A549 (cell line): ENCODE measurements at regions not wholly inside any gene's neighbourhood (a gene's known extent, or its start where the extent isn't known, plus 50 kb on each side); places are given as distances from the start of the nearest gene placed in this dataset.

Source experiments
- ATAC-seq, 2 experiments: fragments of 200-7000 bp in 1 of 2; fragments of >200 bp in 1 of 2; cut with Nextera tagmentation in 1 of 2; cut with Tn5 transposase in 1 of 2; 3 replicates each; pipeline versions ENCODE4 v1.8.0 to v1.9.1; 2018 to 2020; ENCODE audit warnings: mild to moderate bottlenecking in 1 of 2, moderate library complexity in 1 of 2
- CTCF ChIA-PET: fragments of 300-600 bp; sonication (Branson Sonifier 250); formaldehyde crosslinking; extraction: SDS; loops from one replicate; lab custom pipeline; 2021; ENCODE audit warnings: antibody characterized with exemption, inconsistent platforms; lab: Yijun Ruan, JAX
- POLR2A ChIA-PET: fragments of 350-600 bp; formaldehyde crosslinking; extraction: SDS; loops from one replicate; lab custom pipeline; 2021; ENCODE audit warnings: antibody characterized with exemption, inconsistent platforms; lab: Yijun Ruan, JAX
- DNase-seq, 2 experiments: peaks; one replicate each; pipeline versions ENCODE4 v3.0.0 to v3.0.0-alpha.2; 2011 to 2016; ENCODE audit warnings: low read depth in 1 of 2, low spot score in 1 of 2
- FAIRE-seq: peaks from 2 replicates; lab custom pipeline; 2011; peaks lifted over from hg19 to GRCh38; lab: Jason Lieb, UNC
- H3K27ac ChIP-seq, 2 experiments: fragments of >200 bp; sonication (Bioruptor Twin); formaldehyde crosslinking; 3 replicates each; pipeline ENCODE4 v1.5.1; 2016 to 2017
- H3K4me1 ChIP-seq: fragments of >200 bp; sonication (Bioruptor Twin); formaldehyde crosslinking; 3 replicates; pipeline ENCODE4 v1.6.1; 2016
- H3K4me2 ChIP-seq: fragments of >200 bp; sonication (Bioruptor Twin); formaldehyde crosslinking; 3 replicates; pipeline ENCODE4 v1.6.1; 2016
- H3K4me3 ChIP-seq: fragments of >200 bp; sonication (Bioruptor Twin); formaldehyde crosslinking; 3 replicates; pipeline ENCODE4 v1.5.1; 2016
- H3K9me3 ChIP-seq: fragments of >200 bp; sonication (Bioruptor Twin); formaldehyde crosslinking; 3 replicates; pipeline ENCODE4 v1.6.1; 2016
- CHD4 ChIP-seq: fragments of 200-600 bp; sonication (generic); IDR thresholded peaks from 2 replicates; pipeline ENCODE4 v1.6.1; 2016; ENCODE audit warnings: antibody characterized with exemption, mild to moderate bottlenecking, borderline replicate concordance
- EHF ChIP-seq: fragments of 250-450 bp; sonication (Bioruptor Pico); IDR thresholded peaks from 2 replicates; pipeline ENCODE4 v1.5.0; 2020; ENCODE audit warnings: mild to moderate bottlenecking
- EHMT2 ChIP-seq: fragments of 200-600 bp; sonication (generic); IDR thresholded peaks from 2 replicates; pipeline ENCODE4 v1.6.1; 2016; ENCODE audit warnings: antibody characterized with exemption, low read depth, mild to moderate bottlenecking, moderate library complexity
- FOSB ChIP-seq: fragments of 250-450 bp; sonication (Bioruptor Pico); IDR thresholded peaks from 2 replicates; pipeline ENCODE4 v1.5.0; 2020; ENCODE audit warnings: mild to moderate bottlenecking, moderate library complexity
- FOSL2 ChIP-seq, 2 experiments: fragments of 450-650 bp in 1 of 2; fragments of >200 bp in 1 of 2; sonication (Bioruptor Twin) in 1 of 2; formaldehyde crosslinking; IDR thresholded peaks; 2 replicates each; pipeline versions ENCODE4 v1.5.0 to v1.6.1; 2016 to 2020; ENCODE audit warnings: mild to moderate bottlenecking in 1 of 2, moderate library complexity in 1 of 2
- FOXS1 ChIP-seq: fragments of 250-450 bp; sonication (Bioruptor Pico); IDR thresholded peaks from 2 replicates; pipeline ENCODE4 v1.5.0; 2020; ENCODE audit warnings: mild to moderate bottlenecking, moderate library complexity
- HEYL ChIP-seq: fragments of 250-450 bp; sonication (Bioruptor Pico); IDR thresholded peaks from 2 replicates; pipeline ENCODE4 v1.8.0; 2021; ENCODE audit warnings: mild to moderate bottlenecking, moderate library complexity
- HOXA7 ChIP-seq: fragments of 250-450 bp; sonication (Bioruptor Pico); IDR thresholded peaks from 2 replicates; pipeline ENCODE4 v1.5.0; 2020; ENCODE audit warnings: mild to moderate bottlenecking, moderate library complexity
- HOXB13 ChIP-seq: fragments of 250-450 bp; sonication (Bioruptor Pico); IDR thresholded peaks from 2 replicates; pipeline ENCODE4 v1.5.0; 2020; ENCODE audit warnings: low read depth, mild to moderate bottlenecking, moderate library complexity
- HOXB5 ChIP-seq: fragments of 250-450 bp; sonication (Bioruptor Pico); IDR thresholded peaks from 2 replicates; pipeline ENCODE4 v1.5.0; 2020; ENCODE audit warnings: mild to moderate bottlenecking, moderate library complexity
- MAZ ChIP-seq: fragments of 150-350 bp; IDR thresholded peaks from 2 replicates; pipeline ENCODE4 v1.6.1; 2014; ENCODE audit warnings: antibody characterized with exemption, low read depth, low read length, borderline replicate concordance
- MYC ChIP-seq: IDR thresholded peaks from 2 replicates; pipeline ENCODE4 v1.6.1; 2012; ENCODE audit warnings: mild to moderate bottlenecking, inconsistent platforms, low read length, improper control_type of control experiment, borderline replicate concordance
- NFE2L2 ChIP-seq: fragments of 150-350 bp; conservative IDR thresholded peaks from 2 replicates; pipeline ENCODE4 v1.6.1; 2014; ENCODE audit warnings: low read length
- NR3C1 ChIP-seq: fragments of >200 bp; sonication (Bioruptor Twin); formaldehyde crosslinking; IDR thresholded peaks from 3 replicates; pipeline ENCODE4 v1.6.1; 2017
- PHF8 ChIP-seq: fragments of 200-600 bp; sonication (generic); IDR thresholded peaks from 2 replicates; pipeline ENCODE4 v1.6.1; 2016; ENCODE audit warnings: low read depth, mild to moderate bottlenecking, antibody characterized with exemption, moderate library complexity, borderline replicate concordance
- POLR2AphosphoS2 ChIP-seq: conservative IDR thresholded peaks from 2 replicates; pipeline ENCODE4 v1.6.1; 2012; ENCODE audit warnings: low read length, improper control_type of control experiment, inconsistent platforms
- RCOR1 ChIP-seq: fragments of 150-350 bp; IDR thresholded peaks from 2 replicates; pipeline ENCODE4 v1.6.1; 2014; ENCODE audit warnings: antibody characterized with exemption, low read length, low read depth
- TP53 ChIP-seq: fragments of 250-450 bp; sonication (Bioruptor Pico); IDR thresholded peaks from 2 replicates; pipeline ENCODE4 v1.5.0; 2021; ENCODE audit warnings: mild to moderate bottlenecking, moderate library complexity
- ZC3H11A ChIP-seq: fragments of 450-650 bp; IDR thresholded peaks from 2 replicates; pipeline ENCODE4 v1.6.1; 2014; ENCODE audit warnings: antibody characterized with exemption, mild to moderate bottlenecking
- ZFP36 ChIP-seq: fragments of 450-650 bp; IDR thresholded peaks from 2 replicates; pipeline ENCODE4 v1.6.1; 2014; ENCODE audit warnings: borderline replicate concordance; ENCODE audit not compliant: partially characterized antibody
- ZNF302 ChIP-seq: fragments of 250-450 bp; sonication (Bioruptor Pico); IDR thresholded peaks from 2 replicates; pipeline ENCODE4 v1.9.0; 2021; ENCODE audit warnings: inconsistent platforms, mild to moderate bottlenecking, moderate library complexity
- ZSCAN20 ChIP-seq: fragments of 250-450 bp; sonication (Bioruptor Pico); IDR thresholded peaks from 2 replicates; pipeline ENCODE4 v1.8.0; 2022; ENCODE audit warnings: mild to moderate bottlenecking, moderate library complexity
- WGBS: methylation state at CpG from one replicate; pipeline ENCODE4 v1.1.6; 2017; ENCODE audit errors: missing lambda C conversion rate; 5-methylcytosine and 5-hydroxymethylcytosine counted together
- TF ChIP-seq, protein P1 (sequence below): IDR thresholded peaks from 2 replicates; pipeline ENCODE4 v1.6.1; 2012
- TF ChIP-seq, protein P2 (sequence below): fragments of 250-450 bp; sonication (Bioruptor Pico); IDR thresholded peaks from 2 replicates; pipeline ENCODE4 v1.5.0; 2021; ENCODE audit warnings: mild to moderate bottlenecking, moderate library complexity, borderline replicate concordance
- TF ChIP-seq, protein P3 (sequence below): fragments of >200 bp; sonication (Bioruptor Twin); formaldehyde crosslinking; IDR thresholded peaks from 2 replicates; pipeline ENCODE4 v1.6.1; 2016
- TF ChIP-seq, protein P4 (sequence below): fragments of 150-350 bp; IDR thresholded peaks from 2 replicates; pipeline ENCODE4 v1.6.1; 2014; ENCODE audit warnings: low read depth, mild to moderate bottlenecking, low read length
- TF ChIP-seq, protein P5 (sequence below): fragments of 250-450 bp; sonication (Bioruptor Pico); IDR thresholded peaks from 2 replicates; pipeline ENCODE4 v1.5.0; 2020; ENCODE audit warnings: low read depth, mild to moderate bottlenecking, moderate library complexity
- TF ChIP-seq, protein P6 (sequence below): IDR thresholded peaks from 2 replicates; pipeline ENCODE4 v1.6.1; 2012; ENCODE audit warnings: low read depth, borderline replicate concordance
- TF ChIP-seq, protein P7 (sequence below): IDR thresholded peaks from 2 replicates; pipeline ENCODE4 v1.6.1; 2012

DNA sequence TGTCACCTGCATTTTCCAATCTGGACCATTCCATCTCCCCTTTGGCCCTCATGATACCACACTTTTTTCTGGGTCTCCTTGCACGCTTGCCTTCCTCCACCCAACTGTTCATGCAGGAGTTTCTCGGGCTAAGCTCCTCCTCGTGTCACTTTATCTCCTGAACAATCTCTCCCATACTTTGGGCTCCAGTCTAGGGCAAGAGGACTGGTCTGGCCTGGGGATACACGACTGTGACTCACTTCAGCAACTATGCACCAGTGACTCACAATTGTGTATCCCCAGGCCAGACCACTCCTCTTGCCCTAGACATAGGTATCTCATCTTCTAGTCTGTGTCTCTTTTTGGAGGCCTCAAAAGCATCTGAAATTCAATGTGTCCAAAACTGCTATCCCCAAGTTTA is 149.4 kb upstream of the PTPRM start (continued):
- TF ChIP-seq, protein P1, sequence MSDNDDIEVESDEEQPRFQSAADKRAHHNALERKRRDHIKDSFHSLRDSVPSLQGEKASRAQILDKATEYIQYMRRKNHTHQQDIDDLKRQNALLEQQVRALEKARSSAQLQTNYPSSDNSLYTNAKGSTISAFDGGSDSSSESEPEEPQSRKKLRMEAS: no peak
- TF ChIP-seq POLR2AphosphoS2 (no peak), HEYL (CRISPR knock-in tag) (no peak)
- TF ChIP-seq, protein P2, sequence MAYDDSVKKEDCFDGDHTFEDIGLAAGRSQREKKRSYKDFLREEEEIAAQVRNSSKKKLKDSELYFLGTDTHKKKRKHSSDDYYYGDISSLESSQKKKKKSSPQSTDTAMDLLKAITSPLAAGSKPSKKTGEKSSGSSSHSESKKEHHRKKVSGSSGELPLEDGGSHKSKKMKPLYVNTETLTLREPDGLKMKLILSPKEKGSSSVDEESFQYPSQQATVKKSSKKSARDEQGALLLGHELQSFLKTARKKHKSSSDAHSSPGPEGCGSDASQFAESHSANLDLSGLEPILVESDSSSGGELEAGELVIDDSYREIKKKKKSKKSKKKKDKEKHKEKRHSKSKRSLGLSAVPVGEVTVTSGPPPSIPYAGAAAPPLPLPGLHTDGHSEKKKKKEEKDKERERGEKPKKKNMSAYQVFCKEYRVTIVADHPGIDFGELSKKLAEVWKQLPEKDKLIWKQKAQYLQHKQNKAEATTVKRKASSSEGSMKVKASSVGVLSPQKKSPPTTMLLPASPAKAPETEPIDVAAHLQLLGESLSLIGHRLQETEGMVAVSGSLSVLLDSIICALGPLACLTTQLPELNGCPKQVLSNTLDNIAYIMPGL: no peak

DNA sequence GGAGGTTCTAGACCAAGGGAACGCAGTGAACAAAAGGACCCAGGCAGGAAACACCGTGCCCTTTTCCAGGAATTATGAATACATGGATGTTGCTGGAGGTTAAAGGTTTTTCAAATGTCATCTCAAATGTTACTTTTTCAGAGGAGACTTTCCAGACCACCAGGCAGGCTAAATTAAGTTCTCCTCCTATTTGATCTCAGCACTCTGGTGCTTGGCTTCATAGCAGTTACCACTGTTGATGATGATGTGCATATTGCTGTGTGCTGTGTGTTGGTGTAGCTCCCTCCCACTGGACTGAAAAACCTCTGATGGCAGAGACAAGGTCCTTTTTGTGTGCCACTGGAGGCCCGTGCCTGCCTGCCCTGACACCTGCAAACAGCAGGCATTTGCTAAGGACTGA is 137.3 kb upstream of the PTPRM start:
- Histone ChIP-seq H3K9me3 (no peaks in the 10 kb centered on the region), H3K27ac (no peak overlapping the region), H3K4me2 (no peak overlapping the region), H3K4me1 (no peaks in the 10 kb centered on the region), H3K4me3 (no peak overlapping the region)
- TF ChIP-seq TP53: no peak
- TF ChIP-seq HOXA7 (CRISPR knock-in tag): no peak
- no peak for TF ChIP-seq NFE2L2
- no peak for TF ChIP-seq ZSCAN20 (CRISPR knock-in tag)
- TF ChIP-seq, protein P3, sequence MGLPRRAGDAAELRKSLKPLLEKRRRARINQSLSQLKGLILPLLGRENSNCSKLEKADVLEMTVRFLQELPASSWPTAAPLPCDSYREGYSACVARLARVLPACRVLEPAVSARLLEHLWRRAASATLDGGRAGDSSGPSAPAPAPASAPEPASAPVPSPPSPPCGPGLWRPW: no peak
- TF ChIP-seq POLR2AphosphoS2: no peak
- no peak for TF ChIP-seq MAZ
- TF ChIP-seq HOXB13: no peak
- TF ChIP-seq PHF8: no peak
- no peak for TF ChIP-seq CHD4
- no peak for TF ChIP-seq MYC
- TF ChIP-seq FOXS1 (CRISPR knock-in tag): no peak
- TF ChIP-seq, protein P4, sequence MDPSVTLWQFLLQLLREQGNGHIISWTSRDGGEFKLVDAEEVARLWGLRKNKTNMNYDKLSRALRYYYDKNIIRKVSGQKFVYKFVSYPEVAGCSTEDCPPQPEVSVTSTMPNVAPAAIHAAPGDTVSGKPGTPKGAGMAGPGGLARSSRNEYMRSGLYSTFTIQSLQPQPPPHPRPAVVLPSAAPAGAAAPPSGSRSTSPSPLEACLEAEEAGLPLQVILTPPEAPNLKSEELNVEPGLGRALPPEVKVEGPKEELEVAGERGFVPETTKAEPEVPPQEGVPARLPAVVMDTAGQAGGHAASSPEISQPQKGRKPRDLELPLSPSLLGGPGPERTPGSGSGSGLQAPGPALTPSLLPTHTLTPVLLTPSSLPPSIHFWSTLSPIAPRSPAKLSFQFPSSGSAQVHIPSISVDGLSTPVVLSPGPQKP: no peak
- no peak for TF ChIP-seq RCOR1
- TF ChIP-seq, protein P5, sequence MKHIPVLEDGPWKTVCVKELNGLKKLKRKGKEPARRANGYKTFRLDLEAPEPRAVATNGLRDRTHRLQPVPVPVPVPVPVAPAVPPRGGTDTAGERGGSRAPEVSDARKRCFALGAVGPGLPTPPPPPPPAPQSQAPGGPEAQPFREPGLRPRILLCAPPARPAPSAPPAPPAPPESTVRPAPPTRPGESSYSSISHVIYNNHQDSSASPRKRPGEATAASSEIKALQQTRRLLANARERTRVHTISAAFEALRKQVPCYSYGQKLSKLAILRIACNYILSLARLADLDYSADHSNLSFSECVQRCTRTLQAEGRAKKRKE (CRISPR knock-in tag): no peak
- TF ChIP-seq HOXB5 (CRISPR knock-in tag): no peak
- CTCF ChIA-PET: interaction anchor here (1.0 kb wide), 1 partner anchor 137 kb away, joined by 3 read pairs; the partner anchor contains the start of gene PTPRM
- WGBS: 74% methylated on average over 2 of the region's 3 CpGs
- DNase-seq: no peak
- ATAC-seq: no peak
- POLR2A ChIA-PET: no interaction called here
- FAIRE-seq: no peak

DNA sequence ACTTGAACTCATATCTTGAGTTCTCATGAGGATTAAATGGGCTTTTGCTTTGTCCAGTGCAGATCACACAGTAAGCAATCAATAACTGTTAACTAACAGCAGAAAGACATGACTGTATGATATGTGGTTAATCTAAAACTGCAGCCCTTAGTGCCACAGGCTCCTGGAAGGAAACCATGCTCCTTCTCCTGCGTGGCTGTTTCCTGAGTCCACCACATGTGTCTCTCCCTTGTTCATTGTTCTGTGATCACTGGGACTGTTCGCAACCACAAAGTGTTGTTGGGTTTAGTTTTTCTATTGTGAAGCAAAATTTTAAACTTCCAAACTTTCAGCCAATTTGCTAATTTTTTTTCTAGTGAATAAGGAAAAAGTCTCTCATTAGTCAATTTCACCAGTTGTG is 130.9 kb upstream of the PTPRM start:
- no peak for ATAC-seq
- H3K9me3 ChIP-seq: no peaks in the 10 kb centered on the region
- H3K27ac ChIP-seq: no peak overlapping the region
- H3K4me1 ChIP-seq: peaks cover 9% of the 10 kb centered on the region; the same call in 2 of the 3 replicates
- no peak for DNase-seq
- WGBS: 78% methylated on average over 2 of the region's 2 CpGs
- POLR2A ChIA-PET: no interaction called here
- CTCF ChIA-PET: interaction anchor here (0.5 to 1.7 kb wide), 2 partner anchors 11 to 15 kb away, joined by 4 read pairs; no protein-coding TSS in a partner anchor
- H3K4me3 ChIP-seq: no peak overlapping the region
- FAIRE-seq: no peak
- H3K4me2 ChIP-seq: no peak overlapping the region
- no peak for TF ChIP-seq EHF (CRISPR knock-in tag)
- no peak for TF ChIP-seq FOSL2 (IDR thresholded peaks at IDR 0.05)
- TF ChIP-seq FOSL2 (CRISPR knock-in tag; IDR thresholded peaks at IDR 0.05): no peak
- no peak for TF ChIP-seq POLR2AphosphoS2
- TF ChIP-seq MYC: no peak
- no peak for TF ChIP-seq NFE2L2
- no peak for TF ChIP-seq ZC3H11A
- TF ChIP-seq, protein P6, sequence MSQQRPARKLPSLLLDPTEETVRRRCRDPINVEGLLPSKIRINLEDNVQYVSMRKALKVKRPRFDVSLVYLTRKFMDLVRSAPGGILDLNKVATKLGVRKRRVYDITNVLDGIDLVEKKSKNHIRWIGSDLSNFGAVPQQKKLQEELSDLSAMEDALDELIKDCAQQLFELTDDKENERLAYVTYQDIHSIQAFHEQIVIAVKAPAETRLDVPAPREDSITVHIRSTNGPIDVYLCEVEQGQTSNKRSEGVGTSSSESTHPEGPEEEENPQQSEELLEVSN: no peak
- no peak for TF ChIP-seq NR3C1
- TF ChIP-seq, protein P3: no peak
- TF ChIP-seq HEYL (CRISPR knock-in tag): no peak
- no peak for TF ChIP-seq ZNF302 (CRISPR knock-in tag)
- TF ChIP-seq, protein P7, sequence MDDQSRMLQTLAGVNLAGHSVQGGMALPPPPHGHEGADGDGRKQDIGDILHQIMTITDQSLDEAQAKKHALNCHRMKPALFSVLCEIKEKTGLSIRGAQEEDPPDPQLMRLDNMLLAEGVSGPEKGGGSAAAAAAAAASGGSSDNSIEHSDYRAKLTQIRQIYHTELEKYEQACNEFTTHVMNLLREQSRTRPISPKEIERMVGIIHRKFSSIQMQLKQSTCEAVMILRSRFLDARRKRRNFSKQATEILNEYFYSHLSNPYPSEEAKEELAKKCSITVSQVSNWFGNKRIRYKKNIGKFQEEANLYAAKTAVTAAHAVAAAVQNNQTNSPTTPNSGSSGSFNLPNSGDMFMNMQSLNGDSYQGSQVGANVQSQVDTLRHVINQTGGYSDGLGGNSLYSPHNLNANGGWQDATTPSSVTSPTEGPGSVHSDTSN: no peak
- no peak for TF ChIP-seq EHMT2
- TF ChIP-seq FOSB (CRISPR knock-in tag): no peak
- no peak for TF ChIP-seq ZFP36
